GM23338 (cell line): ENCODE measurements at regions not wholly inside any gene's neighbourhood (a gene's known extent, or its start where the extent isn't known, plus 50 kb on each side); places are given as distances from the start of the nearest gene placed in this dataset.

Source experiments
- ATAC-seq: fragments of 200-7000 bp; cut with Tn5 transposase; 3 replicates; pipeline ENCODE4 v1.9.1; 2020
- DNase-seq: peaks from one replicate; pipeline ENCODE4 v3.0.0-alpha.2; 2015; ENCODE audit warnings: low spot score
- H2AFZ ChIP-seq: fragments of 200-600 bp; sonication (generic); 2 replicates; pipeline ENCODE4 v1.8.0; 2016; ENCODE audit warnings: antibody characterized with exemption, mild to moderate bottlenecking, moderate library complexity
- H3F3A ChIP-seq: fragments of 200-600 bp; sonication (generic); replicated peaks from 2 replicates; pipeline ENCODE4 v1.8.0; 2017; ENCODE audit warnings: antibody characterized with exemption, mixed run types, low read depth
- H3K27ac ChIP-seq: fragments of 200-600 bp; sonication (generic); 2 replicates; pipeline ENCODE4 v1.6.1; 2016; ENCODE audit warnings: low read depth
- H3K27me3 ChIP-seq: fragments of 200-600 bp; sonication (generic); 2 replicates; pipeline ENCODE4 v1.8.0; 2016; ENCODE audit warnings: mild to moderate bottlenecking, mixed run types, moderate library complexity; ENCODE audit not compliant: insufficient read depth
- H3K36me3 ChIP-seq: fragments of 200-600 bp; sonication (generic); 2 replicates; pipeline ENCODE4 v1.8.0; 2016; ENCODE audit warnings: mild to moderate bottlenecking; ENCODE audit not compliant: insufficient read depth
- H3K4me1 ChIP-seq: fragments of 200-600 bp; sonication (generic); 2 replicates; pipeline ENCODE4 v1.8.0; 2016; ENCODE audit warnings: mild to moderate bottlenecking, moderate library complexity; ENCODE audit not compliant: insufficient read depth
- H3K4me2 ChIP-seq: fragments of 200-600 bp; sonication (generic); 2 replicates; pipeline ENCODE4 v1.7.1; 2017; ENCODE audit warnings: mixed run types
- H3K4me3 ChIP-seq: fragments of 200-600 bp; sonication (generic); 2 replicates; pipeline ENCODE4 v1.6.1; 2016; ENCODE audit warnings: mixed run types
- H3K79me2 ChIP-seq: fragments of 200-600 bp; sonication (generic); replicated peaks from 2 replicates; pipeline ENCODE4 v1.8.0; 2017; ENCODE audit warnings: mild to moderate bottlenecking; ENCODE audit not compliant: insufficient read depth
- H3K9me2 ChIP-seq: fragments of 200-600 bp; sonication (generic); 2 replicates; pipeline ENCODE4 v1.8.0; 2017; ENCODE audit not compliant: insufficient read depth
- H4K20me1 ChIP-seq: fragments of 200-600 bp; sonication (generic); replicated peaks from 2 replicates; pipeline ENCODE4 v1.8.0; 2017; ENCODE audit warnings: mild to moderate bottlenecking; ENCODE audit not compliant: insufficient read depth
- H3K27ac Mint-ChIP-seq: 2 replicates; pipeline ENCODE4 v1.8.0; 2020; ENCODE audit warnings: inconsistent platforms, mild to moderate bottlenecking, moderate library complexity, mixed read lengths
- H3K27me3 Mint-ChIP-seq: 3 replicates; pipeline ENCODE4 v1.8.0; 2022; ENCODE audit warnings: low read depth, mild to moderate bottlenecking, moderate library complexity, mixed read lengths, inconsistent platforms; ENCODE audit not compliant: insufficient read depth, poor library complexity
- H3K36me3 Mint-ChIP-seq: 3 replicates; pipeline ENCODE4 v1.8.0; 2021; ENCODE audit warnings: low read depth, mild to moderate bottlenecking, inconsistent platforms, moderate library complexity, mixed read lengths
- H3K4me1 Mint-ChIP-seq: 3 replicates; pipeline ENCODE4 v1.8.0; 2020; ENCODE audit warnings: mild to moderate bottlenecking, inconsistent platforms, mixed read lengths
- H3K4me3 Mint-ChIP-seq: 3 replicates; pipeline ENCODE4 v1.8.0; 2021; ENCODE audit warnings: moderate library complexity, mild to moderate bottlenecking, inconsistent platforms, mixed read lengths
- H3K9me3 Mint-ChIP-seq: 3 replicates; pipeline ENCODE4 v1.8.0; 2020; ENCODE audit warnings: moderate library complexity, mild to moderate bottlenecking, inconsistent platforms, mixed read lengths
- CREB1 ChIP-seq: fragments of 250-450 bp; sonication (Bioruptor Pico); IDR thresholded peaks from 2 replicates; pipeline ENCODE4 v1.5.0; 2020; ENCODE audit warnings: low read depth, mild to moderate bottlenecking, moderate library complexity
- EZH2 ChIP-seq: fragments of 200-600 bp; sonication (generic); IDR thresholded peaks from one replicate; pipeline ENCODE4 v1.8.0; 2017; ENCODE audit warnings: antibody characterized with exemption, mild to moderate bottlenecking, low read depth; ENCODE audit not compliant: unreplicated experiment
- EZH2phosphoT487 ChIP-seq: fragments of 200-600 bp; sonication (generic); IDR thresholded peaks from one replicate; pipeline ENCODE4 v1.8.1; 2018; ENCODE audit warnings: antibody characterized with exemption; ENCODE audit not compliant: unreplicated experiment
- JUNB ChIP-seq: IDR thresholded peaks from one replicate; pipeline ENCODE4 v1.6.1; 2016; ENCODE audit warnings: antibody characterized with exemption; ENCODE audit not compliant: unreplicated experiment
- POLR2AphosphoS5 ChIP-seq: IDR thresholded peaks from 2 replicates; pipeline ENCODE4 v1.6.1; 2016; ENCODE audit warnings: antibody characterized with exemption, low read depth
- ZNF114 ChIP-seq: fragments of 250-450 bp; sonication (Bioruptor Pico); IDR thresholded peaks from 2 replicates; pipeline ENCODE4 v1.5.0; 2020; ENCODE audit warnings: mild to moderate bottlenecking, moderate library complexity
- ZNF331 ChIP-seq: fragments of 250-450 bp; sonication (Bioruptor Pico); IDR thresholded peaks from 2 replicates; pipeline ENCODE4 v1.5.0; 2020; ENCODE audit warnings: low read depth, mild to moderate bottlenecking, moderate library complexity
- TF ChIP-seq, protein P1 (sequence below): IDR thresholded peaks from one replicate; pipeline ENCODE4 v1.6.1; 2018; ENCODE audit warnings: antibody characterized with exemption; ENCODE audit not compliant: unreplicated experiment
- TF ChIP-seq, protein P2 (sequence below), 2 experiments: fragments of 200-600 bp in 1 of 2; sonication (generic) in 1 of 2; conservative IDR thresholded peaks; 2 replicates each; pipeline versions ENCODE4 v1.5.1 to v1.6.1; 2016 to 2017; ENCODE audit warnings: antibody characterized with exemption in 2 of 2, low read depth in 2 of 2, mild to moderate bottlenecking in 2 of 2, moderate library complexity in 1 of 2
- TF ChIP-seq, protein P3 (sequence below): IDR thresholded peaks from 2 replicates; pipeline ENCODE4 v1.6.1; 2016; ENCODE audit warnings: antibody characterized with exemption

DNA sequence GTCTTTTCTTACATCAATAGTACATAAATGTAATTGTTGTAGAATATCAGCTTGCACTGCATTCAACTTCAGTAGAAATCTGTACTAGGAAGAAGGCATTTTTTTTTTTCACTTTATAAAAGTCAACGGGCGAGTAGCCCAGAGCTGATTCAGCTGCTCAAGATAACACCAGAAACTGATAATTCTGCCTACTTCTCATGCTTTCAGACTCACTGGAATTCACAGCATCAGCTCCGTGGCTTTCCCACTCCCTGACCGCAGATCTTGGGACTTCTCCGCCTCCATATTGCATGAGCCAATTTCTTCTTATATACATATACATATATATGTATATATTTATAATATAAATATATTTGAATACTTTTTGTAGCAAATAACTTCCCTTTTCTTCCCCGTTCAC lies 263.1 kb upstream of the RXFP2 start (continued):
- TF ChIP-seq, protein P1, sequence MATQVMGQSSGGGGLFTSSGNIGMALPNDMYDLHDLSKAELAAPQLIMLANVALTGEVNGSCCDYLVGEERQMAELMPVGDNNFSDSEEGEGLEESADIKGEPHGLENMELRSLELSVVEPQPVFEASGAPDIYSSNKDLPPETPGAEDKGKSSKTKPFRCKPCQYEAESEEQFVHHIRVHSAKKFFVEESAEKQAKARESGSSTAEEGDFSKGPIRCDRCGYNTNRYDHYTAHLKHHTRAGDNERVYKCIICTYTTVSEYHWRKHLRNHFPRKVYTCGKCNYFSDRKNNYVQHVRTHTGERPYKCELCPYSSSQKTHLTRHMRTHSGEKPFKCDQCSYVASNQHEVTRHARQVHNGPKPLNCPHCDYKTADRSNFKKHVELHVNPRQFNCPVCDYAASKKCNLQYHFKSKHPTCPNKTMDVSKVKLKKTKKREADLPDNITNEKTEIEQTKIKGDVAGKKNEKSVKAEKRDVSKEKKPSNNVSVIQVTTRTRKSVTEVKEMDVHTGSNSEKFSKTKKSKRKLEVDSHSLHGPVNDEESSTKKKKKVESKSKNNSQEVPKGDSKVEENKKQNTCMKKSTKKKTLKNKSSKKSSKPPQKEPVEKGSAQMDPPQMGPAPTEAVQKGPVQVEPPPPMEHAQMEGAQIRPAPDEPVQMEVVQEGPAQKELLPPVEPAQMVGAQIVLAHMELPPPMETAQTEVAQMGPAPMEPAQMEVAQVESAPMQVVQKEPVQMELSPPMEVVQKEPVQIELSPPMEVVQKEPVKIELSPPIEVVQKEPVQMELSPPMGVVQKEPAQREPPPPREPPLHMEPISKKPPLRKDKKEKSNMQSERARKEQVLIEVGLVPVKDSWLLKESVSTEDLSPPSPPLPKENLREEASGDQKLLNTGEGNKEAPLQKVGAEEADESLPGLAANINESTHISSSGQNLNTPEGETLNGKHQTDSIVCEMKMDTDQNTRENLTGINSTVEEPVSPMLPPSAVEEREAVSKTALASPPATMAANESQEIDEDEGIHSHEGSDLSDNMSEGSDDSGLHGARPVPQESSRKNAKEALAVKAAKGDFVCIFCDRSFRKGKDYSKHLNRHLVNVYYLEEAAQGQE: no peak
- TF ChIP-seq POLR2AphosphoS5: no peak
- TF ChIP-seq ZNF331 (CRISPR knock-in tag): no peak
- no peak for TF ChIP-seq CREB1 (CRISPR knock-in tag)
- no peak for TF ChIP-seq EZH2

DNA sequence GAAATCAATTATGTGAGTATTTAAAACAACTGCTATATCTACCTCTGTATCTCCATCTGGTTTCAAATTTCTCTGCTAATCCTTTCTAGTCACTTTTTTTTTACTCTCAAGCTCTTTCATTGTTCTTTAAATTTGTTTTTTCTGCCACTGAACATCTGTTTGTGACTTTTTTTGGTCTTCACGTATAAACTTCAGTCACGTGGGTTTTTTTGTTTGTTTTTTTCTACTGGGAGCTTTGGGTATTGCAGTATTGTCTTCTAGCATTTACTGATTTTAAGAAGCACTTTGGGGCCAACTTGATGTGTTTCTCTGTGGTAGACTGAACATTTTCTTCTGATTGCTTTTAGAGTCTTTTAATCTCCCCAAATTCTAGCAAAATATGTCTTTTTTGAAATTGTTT lies 262.6 kb upstream of the RXFP2 start:
- peak; percentile 43 for DNase-seq
- Mint-ChIP-seq H3K27me3 (no peaks in the 10 kb centered on the region), H3K4me1 (peaks cover 9% of the 10 kb centered on the region; the same call in 2 of the 3 replicates), H3K9me3 (no peaks in the 10 kb centered on the region; the same call in 2 of the 3 replicates), H3K27ac (no peak overlapping the region; the same call in 1 of the 2 replicates), H3K36me3 (no peaks in the 10 kb centered on the region), H3K4me3 (no peak overlapping the region)
- TF ChIP-seq ZNF331 (CRISPR knock-in tag): no peak
- TF ChIP-seq CREB1 (CRISPR knock-in tag): no peak
- TF ChIP-seq, protein P2, sequence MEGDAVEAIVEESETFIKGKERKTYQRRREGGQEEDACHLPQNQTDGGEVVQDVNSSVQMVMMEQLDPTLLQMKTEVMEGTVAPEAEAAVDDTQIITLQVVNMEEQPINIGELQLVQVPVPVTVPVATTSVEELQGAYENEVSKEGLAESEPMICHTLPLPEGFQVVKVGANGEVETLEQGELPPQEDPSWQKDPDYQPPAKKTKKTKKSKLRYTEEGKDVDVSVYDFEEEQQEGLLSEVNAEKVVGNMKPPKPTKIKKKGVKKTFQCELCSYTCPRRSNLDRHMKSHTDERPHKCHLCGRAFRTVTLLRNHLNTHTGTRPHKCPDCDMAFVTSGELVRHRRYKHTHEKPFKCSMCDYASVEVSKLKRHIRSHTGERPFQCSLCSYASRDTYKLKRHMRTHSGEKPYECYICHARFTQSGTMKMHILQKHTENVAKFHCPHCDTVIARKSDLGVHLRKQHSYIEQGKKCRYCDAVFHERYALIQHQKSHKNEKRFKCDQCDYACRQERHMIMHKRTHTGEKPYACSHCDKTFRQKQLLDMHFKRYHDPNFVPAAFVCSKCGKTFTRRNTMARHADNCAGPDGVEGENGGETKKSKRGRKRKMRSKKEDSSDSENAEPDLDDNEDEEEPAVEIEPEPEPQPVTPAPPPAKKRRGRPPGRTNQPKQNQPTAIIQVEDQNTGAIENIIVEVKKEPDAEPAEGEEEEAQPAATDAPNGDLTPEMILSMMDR (conservative IDR thresholded peaks at IDR 0.05; ENCODE audit: low read depth in 2 of 2): peak in 1 of 2 experiments; percentile 37; a peak in 1 of 4 replicates
- H3K27me3 ChIP-seq: no peaks in the 10 kb centered on the region
- H3K79me2 ChIP-seq: no peaks in the 10 kb centered on the region
- no peak overlapping the region for H3K4me3 ChIP-seq
- no peaks in the 10 kb centered on the region for H3K36me3 ChIP-seq
- no peaks in the 10 kb centered on the region for H4K20me1 ChIP-seq
- H3K9me2 ChIP-seq: peaks cover 9% of the 10 kb centered on the region; the same call in 1 of the 2 replicates
- no peaks in the 10 kb centered on the region for H3F3A ChIP-seq
- no peak overlapping the region for H3K4me2 ChIP-seq
- no peak overlapping the region for H3K27ac ChIP-seq
- ATAC-seq: no peak
- peaks cover 7% of the 10 kb centered on the region for H3K4me1 ChIP-seq
- H2AFZ ChIP-seq: no peak overlapping the region

DNA sequence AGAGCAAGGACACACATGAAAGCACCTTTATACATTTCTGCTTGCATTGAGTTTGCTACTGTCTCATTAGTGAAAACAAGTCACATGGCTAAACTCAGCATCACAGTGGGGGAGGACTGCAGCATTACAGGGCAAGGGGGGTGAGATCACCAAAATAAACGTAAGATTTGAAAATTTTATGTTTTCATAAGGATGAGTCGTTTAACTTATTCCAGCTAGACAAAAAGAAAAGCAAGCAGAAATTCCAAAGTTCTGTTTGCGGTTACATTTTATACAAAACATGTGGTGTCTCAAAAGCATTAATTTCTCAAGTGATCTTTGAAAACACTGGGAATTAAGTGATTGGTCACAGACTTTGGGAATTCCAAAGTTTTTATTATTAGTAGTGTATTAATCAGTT lies 261.4 kb upstream of the RXFP2 start:
- DNase-seq (no peak), ATAC-seq (no peak)
- no peaks in the 10 kb centered on the region for H3K27me3 ChIP-seq
- no peak overlapping the region for H3K27ac ChIP-seq
- Mint-ChIP-seq H3K4me1 (peaks cover 9% of the 10 kb centered on the region; the same call in 2 of the 3 replicates), H3K27ac (no peak overlapping the region), H3K36me3 (no peaks in the 10 kb centered on the region), H3K9me3 (no peaks in the 10 kb centered on the region; the same call in 2 of the 3 replicates), H3K4me3 (no peak overlapping the region), H3K27me3 (no peaks in the 10 kb centered on the region)
- H3F3A ChIP-seq: no peaks in the 10 kb centered on the region
- H3K79me2 ChIP-seq: no peaks in the 10 kb centered on the region
- H3K36me3 ChIP-seq: no peaks in the 10 kb centered on the region
- TF ChIP-seq EZH2 (no peak), EZH2phosphoT487 (no peak), JUNB (no peak), ZNF114 (CRISPR knock-in tag) (no peak)
- TF ChIP-seq, protein P1: no peak
- TF ChIP-seq, protein P3, sequence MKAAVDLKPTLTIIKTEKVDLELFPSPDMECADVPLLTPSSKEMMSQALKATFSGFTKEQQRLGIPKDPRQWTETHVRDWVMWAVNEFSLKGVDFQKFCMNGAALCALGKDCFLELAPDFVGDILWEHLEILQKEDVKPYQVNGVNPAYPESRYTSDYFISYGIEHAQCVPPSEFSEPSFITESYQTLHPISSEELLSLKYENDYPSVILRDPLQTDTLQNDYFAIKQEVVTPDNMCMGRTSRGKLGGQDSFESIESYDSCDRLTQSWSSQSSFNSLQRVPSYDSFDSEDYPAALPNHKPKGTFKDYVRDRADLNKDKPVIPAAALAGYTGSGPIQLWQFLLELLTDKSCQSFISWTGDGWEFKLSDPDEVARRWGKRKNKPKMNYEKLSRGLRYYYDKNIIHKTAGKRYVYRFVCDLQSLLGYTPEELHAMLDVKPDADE: no peak
- peaks cover 9% of the 10 kb centered on the region; the same call in 1 of the 2 replicates for H3K9me2 ChIP-seq
- no peak overlapping the region for H3K4me2 ChIP-seq
- H4K20me1 ChIP-seq: no peaks in the 10 kb centered on the region
- no peak overlapping the region for H3K4me3 ChIP-seq
- peak overlapping the region; percentile 49; the same call in 1 of the 2 replicates for H2AFZ ChIP-seq
- H3K4me1 ChIP-seq: peaks cover 7% of the 10 kb centered on the region
